Colonic mucosa (tissue), 4 donors: ENCODE measurements at regions not wholly inside any gene's neighbourhood (a gene's known extent, or its start where the extent isn't known, plus 50 kb on each side); places are given as distances from the start of the nearest gene placed in this dataset.

Experiments used
- DNase-seq: peaks from one replicate; pipeline ENCODE4 v3.0.0-alpha.2; 2020
- H3K27ac ChIP-seq: fragments of 200-600 bp; one replicate; pipeline ENCODE4 v1.8.0; 2021
- H3K27me3 ChIP-seq: fragments of 200-600 bp; one replicate; pipeline ENCODE4 v1.8.0; 2021
- H3K36me3 ChIP-seq: fragments of 200-600 bp; one replicate; pipeline ENCODE4 v1.8.0; 2021
- H3K4me1 ChIP-seq: fragments of 200-600 bp; one replicate; pipeline ENCODE4 v1.8.0; 2021; ENCODE audit warnings: mild to moderate bottlenecking
- H3K4me3 ChIP-seq: fragments of 200-600 bp; one replicate; pipeline ENCODE4 v1.8.0; 2021
- H3K9ac ChIP-seq, 2 donors: one replicate each; pipeline ENCODE4 v1.7.0; 2013; ENCODE audit warnings: control low read depth in 2 of 2, low read depth in 2 of 2, low read length in 2 of 2
- H3K9me3 ChIP-seq: fragments of 200-600 bp; one replicate; pipeline ENCODE4 v1.8.0; 2021
- CTCF ChIP-seq: fragments of 200-600 bp; IDR thresholded peaks from one replicate; pipeline ENCODE4 v1.8.0; 2022; ENCODE audit warnings: antibody characterized with exemption, mild to moderate bottlenecking
- intact Hi-C: fragments of 100-400 bp; cut with DNase I; formaldehyde crosslinking; loops from one replicate; pipeline ENCODE4 v1.14.1; 2022
- donor health status: healthy.
- donor health status: DM: no; HTN: no; CAD: no.
- donor health status: DM: no; HTN: no; CAD: no.

DNA sequence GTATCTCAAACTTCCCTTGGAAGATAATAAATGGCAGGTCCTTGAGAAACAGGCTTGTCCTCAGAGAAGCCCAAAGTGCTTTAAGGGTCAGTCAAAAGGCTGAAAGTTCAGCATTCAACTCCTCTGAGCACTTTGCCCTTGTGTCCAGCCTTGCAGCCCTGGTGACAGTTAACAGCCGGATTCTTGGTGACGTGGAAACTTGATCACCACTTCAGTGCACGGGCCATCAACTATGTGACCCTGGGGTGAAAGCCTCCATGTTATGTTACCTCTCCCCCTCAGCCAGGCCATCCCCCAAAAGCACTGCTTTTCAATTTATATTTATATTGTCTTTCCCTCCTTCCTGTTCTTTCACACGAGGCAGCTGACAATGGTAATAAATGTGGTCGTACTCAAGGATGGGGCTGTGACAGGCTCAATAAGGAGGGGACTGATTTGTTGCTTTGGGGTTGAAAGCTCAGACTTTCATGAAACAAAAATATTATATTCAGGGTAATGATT lies 164.0 kb upstream of the NRP1 start:
- Histone ChIP-seq H3K27me3 (no peaks in the 10 kb centered on the region), H3K36me3 (no peaks in the 10 kb centered on the region), H3K9me3 (no peaks in the 10 kb centered on the region), H3K4me1 (no peaks in the 10 kb centered on the region), H3K27ac (no peak overlapping the region), H3K4me3 (no peak overlapping the region), H3K9ac (no peak overlapping the region)
- intact Hi-C loops = no loop called here
- no peak for TF ChIP-seq CTCF
- DNase-seq = no peak

DNA sequence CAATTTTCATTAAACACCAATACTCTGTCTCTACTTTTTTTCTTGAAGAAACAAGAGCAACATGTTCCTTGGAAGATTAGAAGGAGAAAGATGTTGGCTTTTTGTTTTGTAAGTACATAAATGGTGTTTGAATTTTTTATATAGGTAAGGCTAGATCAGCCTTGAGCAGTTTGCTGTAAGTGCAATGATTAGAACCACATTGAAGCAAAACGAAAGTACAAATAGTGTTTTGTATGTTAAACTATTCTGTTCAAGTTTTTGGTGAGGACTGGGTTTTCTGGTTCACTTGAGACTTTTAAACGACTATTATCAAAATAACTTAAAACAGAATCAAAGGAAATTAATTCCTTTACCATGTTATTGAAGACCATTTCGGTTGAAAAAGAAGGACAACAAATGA lies 162.9 kb upstream of the NRP1 start:
- TF ChIP-seq CTCF = no peak
- no peak for DNase-seq
- Histone ChIP-seq H3K36me3 (no peaks in the 10 kb centered on the region), H3K4me1 (no peaks in the 10 kb centered on the region), H3K4me3 (no peak overlapping the region), H3K27me3 (no peaks in the 10 kb centered on the region), H3K9ac (no peak overlapping the region), H3K27ac (no peak overlapping the region), H3K9me3 (no peaks in the 10 kb centered on the region)
- intact Hi-C loops = no loop called here

- no peak for DNase-seq
- no peak for TF ChIP-seq CTCF
- no peaks in the 10 kb centered on the region for H3K36me3 ChIP-seq
- H3K27me3 ChIP-seq = no peaks in the 10 kb centered on the region
- no peaks in the 10 kb centered on the region for H3K9me3 ChIP-seq
- intact Hi-C loops = no loop called here
- H3K9ac ChIP-seq = no peak overlapping the region
- no peak overlapping the region for H3K27ac ChIP-seq
- H3K4me3 ChIP-seq = no peak overlapping the region
- no peaks in the 10 kb centered on the region for H3K4me1 ChIP-seq
Observed at GRCh38 chr10:33496096-33496495, 161.6 kb upstream of the NRP1 start.

- intact Hi-C loops = no loop called here
- H3K27me3 ChIP-seq = no peaks in the 10 kb centered on the region
Observed at GRCh38 chr10:33494694-33495265, 160.3 kb upstream of the NRP1 start.

DNA sequence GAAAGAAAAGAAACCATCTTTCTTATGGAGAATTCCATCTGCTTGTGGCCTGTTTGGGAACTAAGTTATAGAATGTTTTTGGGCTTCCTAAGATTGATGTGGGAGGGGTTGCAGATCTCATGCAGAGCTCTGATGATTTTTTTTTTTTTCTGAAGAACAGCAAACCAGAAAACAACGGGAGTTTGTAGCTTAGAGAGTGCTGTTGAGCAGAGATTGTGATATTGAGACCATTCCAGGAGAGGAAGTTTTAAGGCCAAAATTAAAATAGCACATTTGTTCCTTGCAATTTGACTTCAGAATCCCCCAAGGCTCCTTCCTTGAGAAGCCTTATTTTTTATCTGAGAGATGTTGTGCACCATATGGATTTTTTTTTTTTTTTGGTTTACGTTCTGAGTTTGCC lies 159.5 kb upstream of the NRP1 start:
- no peaks in the 10 kb centered on the region for H3K36me3 ChIP-seq
- DNase-seq = no peak
- intact Hi-C loops = no loop called here
- no peaks in the 10 kb centered on the region for H3K4me1 ChIP-seq
- no peak for TF ChIP-seq CTCF
- H3K27ac ChIP-seq = no peak overlapping the region
- H3K9me3 ChIP-seq = no peaks in the 10 kb centered on the region
- no peak overlapping the region for H3K4me3 ChIP-seq
- no peaks in the 10 kb centered on the region for H3K27me3 ChIP-seq
- H3K9ac ChIP-seq = no peak overlapping the region

More at GRCh38 chr10:33494694-33495265, 160.3 kb upstream of the NRP1 start:
- Histone ChIP-seq H3K27ac (no peak overlapping the region), H3K4me1 (no peaks in the 10 kb centered on the region), H3K36me3 (no peaks in the 10 kb centered on the region), H3K9me3 (no peaks in the 10 kb centered on the region), H3K9ac (no peak overlapping the region), H3K4me3 (no peak overlapping the region)
- no peak for TF ChIP-seq CTCF
- no peak for DNase-seq
